HepG2 (cell line): ENCODE measurements at regions not wholly inside any gene's neighbourhood (a gene's known extent, or its start where the extent isn't known, plus 50 kb on each side); places are given as distances from the start of the nearest gene placed in this dataset.

Source experiments
- ATAC-seq: fragments of 200-7000 bp; cut with Tn5 transposase; 3 replicates; pipeline ENCODE4 v1.9.1; 2020; ENCODE audit warnings: mild to moderate bottlenecking, moderate library complexity
- BruUV-seq: library from RNA; stranded (reverse); fragments of 400-500 nt; replicated peaks from 2 replicates; lab custom pipeline; 2021; lab: Mats Ljungman, UMichigan
- CTCF ChIA-PET: fragments of 300-600 bp; formaldehyde crosslinking; extraction: SDS; loops from one replicate; lab custom pipeline; 2021; ENCODE audit warnings: low total read pairs, inconsistent platforms, low intra/inter-chr PET ratio; lab: Yijun Ruan, JAX
- POLR2A ChIA-PET: fragments of 350-600 bp; sonication (Branson Sonifier 250); formaldehyde crosslinking; loops from one replicate; lab custom pipeline; 2020; ENCODE audit warnings: antibody characterized with exemption, inconsistent platforms; lab: Yijun Ruan, JAX
- DNase-seq: peaks from one replicate; pipeline ENCODE4 v3.0.0-alpha.2; 2015; ENCODE audit warnings: low spot score
- FAIRE-seq: peaks from 3 replicates; lab custom pipeline; 2011; peaks lifted over from hg19 to GRCh38; lab: Jason Lieb, UNC
- H2AFZ ChIP-seq: one replicate; pipeline ENCODE4 v1.6.1; 2011; ENCODE audit warnings: low read length, inconsistent platforms
- H3K27ac ChIP-seq: fragments of 300-600 bp; 3 replicates; pipeline ENCODE4 v1.8.0; 2011; ENCODE audit warnings: mixed run types, mild to moderate bottlenecking, mixed read lengths, low read length, inconsistent platforms; ENCODE audit not compliant: insufficient read depth; ENCODE audit errors: extremely low read length
- H3K27me3 ChIP-seq, 2 experiments: fragments of 200-600 bp in 1 of 2; 2 replicates in 1 of 2; 3 replicates in 1 of 2; pipeline versions ENCODE4 v1.6.0 to v1.8.0; 2011; ENCODE audit warnings: low read length in 2 of 2, mild to moderate bottlenecking in 2 of 2, moderate library complexity in 2 of 2, inconsistent platforms in 1 of 2; ENCODE audit not compliant: insufficient read depth in 2 of 2, control insufficient read depth in 1 of 2
- H3K36me3 ChIP-seq, 2 experiments: fragments of 200-600 bp in 1 of 2; replicated peaks in 1 of 2; 2 replicates in 1 of 2; 3 replicates in 1 of 2; pipeline versions ENCODE4 v1.5.1 to v1.8.0; 2011; ENCODE audit warnings: low read length in 2 of 2, inconsistent platforms in 1 of 2; ENCODE audit not compliant: insufficient read depth in 2 of 2, control insufficient read depth in 1 of 2
- H3K4me1 ChIP-seq: 2 replicates; pipeline ENCODE4 v1.5.1; 2012; ENCODE audit warnings: low read length, inconsistent platforms; ENCODE audit not compliant: insufficient read depth
- H3K4me2 ChIP-seq: 2 replicates; pipeline ENCODE4 v1.6.0; 2011; ENCODE audit warnings: low read depth, low read length, inconsistent platforms
- H3K4me3 ChIP-seq, 3 experiments: fragments of 200-600 bp in 1 of 3; sonication (generic), shearing (Covaris generic) in 1 of 3; replicated peaks in 1 of 3; 2 replicates each; pipeline ENCODE4 v1.5.1; 2011 to 2016; ENCODE audit warnings: low read length in 3 of 3, inconsistent platforms in 2 of 3, low read depth in 2 of 3, mild to moderate bottlenecking in 2 of 3, control low read depth in 1 of 3, mixed read lengths in 1 of 3; ENCODE audit not compliant: insufficient read depth in 1 of 3
- H3K79me2 ChIP-seq: one replicate; pipeline ENCODE4 v1.6.1; 2011; ENCODE audit warnings: low read length, inconsistent platforms; ENCODE audit not compliant: insufficient read depth
- H3K9ac ChIP-seq: 2 replicates; pipeline ENCODE4 v1.6.0; 2011; ENCODE audit warnings: mild to moderate bottlenecking, low read depth, low read length, inconsistent platforms; ENCODE audit not compliant: insufficient read depth
- H3K9me3 ChIP-seq: 2 replicates; pipeline ENCODE4 v1.5.1; 2012; ENCODE audit warnings: mild to moderate bottlenecking, low read length
- H4K20me1 ChIP-seq: 2 replicates; pipeline ENCODE4 v1.6.0; 2011; ENCODE audit warnings: inconsistent platforms, mild to moderate bottlenecking, low read length, moderate library complexity; ENCODE audit not compliant: insufficient read depth
- ATF4 ChIP-seq, 2 experiments: fragments of 450-650 bp in 1 of 2; sonication (generic) in 1 of 2; formaldehyde crosslinking; IDR thresholded peaks; 2 replicates each; pipeline versions ENCODE4 v1.5.0 to v1.8.0; 2020 to 2022; ENCODE audit warnings: mild to moderate bottlenecking in 1 of 2, missing genetic modification reagents in 1 of 2
- CEBPB ChIP-seq: IDR thresholded peaks from 2 replicates; pipeline ENCODE4 v1.6.1; 2011; ENCODE audit warnings: low read depth, low read length, improper control_type of control experiment, borderline replicate concordance
- HDAC2 ChIP-seq: sonication (generic); formaldehyde crosslinking; IDR thresholded peaks from 2 replicates; pipeline ENCODE4 v1.4.0; 2020; ENCODE audit warnings: missing genetic modification reagents
- KIAA2018 ChIP-seq: sonication (generic); formaldehyde crosslinking; IDR thresholded peaks from 2 replicates; pipeline ENCODE4 v1.5.0; 2020; ENCODE audit warnings: mild to moderate bottlenecking, missing genetic modification reagents, borderline replicate concordance
- SYNCRIP ChIP-seq: fragments of 200-400 bp; formaldehyde crosslinking; IDR thresholded peaks from 2 replicates; pipeline ENCODE4 v1.6.1; 2018; ENCODE audit warnings: mild to moderate bottlenecking, low read depth, low read length; ENCODE audit not compliant: insufficient read depth
- WGBS: methylation state at CpG from one replicate; pipeline ENCODE4 v1.1.6; 2017; ENCODE audit warnings: low lambda C conversion rate; 5-methylcytosine and 5-hydroxymethylcytosine counted together
- in situ Hi-C: cut with HindIII; loops from 2 replicates; pipeline ENCODE4 v1.10.0; 2017; ENCODE audit warnings: low pct_unique_long_range_greater_than_20kb; ENCODE audit not compliant: extremely low pct_ligation_motif_present
- intact Hi-C: fragments of 100-400 bp; cut with micrococcal nuclease; formaldehyde crosslinking; loops from one replicate; pipeline ENCODE4 v1.10.0; 2022; ENCODE audit not compliant: unreplicated experiment

GRCh38 chr15:62969442-62970089 lies 73.0 kb upstream of the TPM1 start (continued):
- no peak for TF ChIP-seq ATF4 (CRISPR knock-in tag; IDR thresholded peaks at IDR 0.05)

GRCh38 chr15:62972814-62973213 lies 69.7 kb upstream of the TPM1 start:
- peaks cover 0 to 3% of the 10 kb centered on the region in 2 experiments; a peak in 1 of 5 replicates for H3K27me3 ChIP-seq
- ATAC-seq (no peak), DNase-seq (no peak), FAIRE-seq (no peak)
- no peak overlapping the region for H2AFZ ChIP-seq
- in situ Hi-C loops, result no loop called here
- no peak overlapping the region for H3K4me3 ChIP-seq
- no peak overlapping the region for H3K9ac ChIP-seq
- ChIA-PET CTCF (no interaction called here), POLR2A (no interaction called here)
- intact Hi-C loops, result no loop called here
- H4K20me1 ChIP-seq, result no peaks in the 10 kb centered on the region
- WGBS, result 34% methylated on average over 5 of the region's 5 CpGs
- H3K9me3 ChIP-seq, result no peaks in the 10 kb centered on the region
- H3K79me2 ChIP-seq, result no peaks in the 10 kb centered on the region
- no TSS peak for BruUV-seq
- TF ChIP-seq SYNCRIP, result no peak
- TF ChIP-seq CEBPB, result peak; percentile 12; the same call in 1 of the 2 replicates
- H3K36me3 ChIP-seq, result no peaks in the 10 kb centered on the region
- H3K4me2 ChIP-seq, result no peak overlapping the region
- H3K4me1 ChIP-seq, result peaks cover 12% of the 10 kb centered on the region
- H3K27ac ChIP-seq, result no peak overlapping the region

GRCh38 chr15:62975515-62975914 lies 67.0 kb upstream of the TPM1 start:
- H3K4me1 ChIP-seq, result no peaks in the 10 kb centered on the region
- ChIA-PET CTCF (no interaction called here), POLR2A (no interaction called here)
- intact Hi-C loops, result no loop called here
- H3K79me2 ChIP-seq, result no peaks in the 10 kb centered on the region
- no peak overlapping the region for H3K27ac ChIP-seq
- no peak overlapping the region for H3K9ac ChIP-seq
- H4K20me1 ChIP-seq, result no peaks in the 10 kb centered on the region
- H3K4me3 ChIP-seq, result no peak overlapping the region
- ATAC-seq, result no peak
- H3K4me2 ChIP-seq, result no peak overlapping the region
- in situ Hi-C loops, result no loop called here
- peaks cover 0 to 3% of the 10 kb centered on the region in 2 experiments; a peak in 1 of 5 replicates for H3K27me3 ChIP-seq
- H2AFZ ChIP-seq, result no peak overlapping the region
- no peak for FAIRE-seq
- no peak for DNase-seq
- H3K9me3 ChIP-seq, result no peaks in the 10 kb centered on the region
- WGBS, result 24% methylated on average over 7 of the region's 8 CpGs
- no peaks in the 10 kb centered on the region for H3K36me3 ChIP-seq
- BruUV-seq, result no TSS peak
- TF ChIP-seq KIAA2018, result no peak
- no peak for TF ChIP-seq HDAC2 (CRISPR knock-in tag)
